ENCODE measurements at regions not wholly inside any gene's neighbourhood (a gene's known extent, or its start where the extent isn't known, plus 50 kb on each side); places are given as distances from the start of the nearest gene placed in this dataset.

GRCh38 chr15:95822961-95823360 lies 507.5 kb upstream of the NR2F2 start (continued):
- TF ChIP-seq PRDM10 (CRISPR knock-in tag; IDR thresholded peaks at IDR 0.05; ENCODE audit: low read depth) = no peak
- no peak for TF ChIP-seq ZNF367 (CRISPR knock-in tag; IDR thresholded peaks at IDR 0.05; ENCODE audit: borderline replicate concordance)
- TF ChIP-seq PAXIP1 (CRISPR knock-in tag; conservative IDR thresholded peaks at IDR 0.05) = no peak
- TF ChIP-seq ZBTB21 (CRISPR knock-in tag; IDR thresholded peaks at IDR 0.05) = no peak
- no peak for TF ChIP-seq ZSCAN22 (CRISPR knock-in tag; IDR thresholded peaks at IDR 0.05)
- no peak for TF ChIP-seq ZNF674 (CRISPR knock-in tag; IDR thresholded peaks at IDR 0.05; ENCODE audit: low read depth)
- no peak for TF ChIP-seq KLF15 (CRISPR knock-in tag; IDR thresholded peaks at IDR 0.05; ENCODE audit: borderline replicate concordance)
- TF ChIP-seq ZZZ3 (CRISPR knock-in tag; IDR thresholded peaks at IDR 0.05; ENCODE audit: borderline replicate concordance) = no peak
- no peak for TF ChIP-seq ZNF737 (CRISPR knock-in tag; IDR thresholded peaks at IDR 0.05; ENCODE audit: borderline replicate concordance)
